Activated CD4-positive, alpha-beta memory T cell treated with anti-CD3 and anti-CD28 coated beads, Interleukin-2, amount 10 ng/mL, durations not matched to agents 7 days and 5 days (primary cell): ENCODE measurements at regions not wholly inside any gene's neighbourhood (a gene's known extent, or its start where the extent isn't known, plus 50 kb on each side); places are given as distances from the start of the nearest gene placed in this dataset.
"Not testable (repeated sequence)": the region's sequence is repeated elsewhere in the genome, so short reads cannot be mapped to it uniquely, and the experiment has no call there.

Source experiments
- CTCF ChIA-PET: fragments of 350-600 bp; sonication (Branson Sonifier 250); formaldehyde crosslinking; loops from one replicate; lab custom pipeline; 2021; ENCODE audit warnings: antibody characterized with exemption, inconsistent platforms; lab: Charles Lee
- POLR2A ChIA-PET: fragments of 350-600 bp; sonication (Branson Sonifier 250); formaldehyde crosslinking; loops from one replicate; lab custom pipeline; 2021; ENCODE audit warnings: antibody characterized with exemption; lab: Charles Lee
- DNase-seq: peaks from one replicate; pipeline ENCODE4 v3.0.0-alpha.2; 2020
- H3K27ac Mint-ChIP-seq: one replicate; pipeline ENCODE4 v1.8.0; 2021; ENCODE audit warnings: mild to moderate bottlenecking, mixed read lengths
- H3K27me3 Mint-ChIP-seq: one replicate; pipeline ENCODE4 v1.8.0; 2021; ENCODE audit warnings: mixed read lengths
- H3K36me3 Mint-ChIP-seq: one replicate; pipeline ENCODE4 v1.8.0; 2021; ENCODE audit warnings: low read depth, mixed read lengths
- H3K4me1 Mint-ChIP-seq: one replicate; pipeline ENCODE4 v1.8.0; 2021; ENCODE audit warnings: mixed read lengths
- H3K4me3 Mint-ChIP-seq: one replicate; pipeline ENCODE4 v1.8.0; 2021; ENCODE audit warnings: mild to moderate bottlenecking, mixed read lengths
- H3K9me3 Mint-ChIP-seq: one replicate; pipeline ENCODE4 v1.8.0; 2021; ENCODE audit warnings: mixed read lengths

- H3K27me3 Mint-ChIP-seq, result no peaks in the 10 kb centered on the region
- DNase-seq, result no peak
Measured at GRCh38 chr6:84635081-84635761, 129.2 kb downstream of the TBX18 start.

GRCh38 chr6:84633771-84634170 lies 130.6 kb downstream of the TBX18 start:
- Mint-ChIP-seq H3K9me3 (peaks cover 7% of the 10 kb centered on the region), H3K27me3 (no peaks in the 10 kb centered on the region), H3K36me3 (no peaks in the 10 kb centered on the region), H3K4me1 (no peaks in the 10 kb centered on the region), H3K4me3 (no peak overlapping the region), H3K27ac (no peak overlapping the region)
- CTCF ChIA-PET, result no interaction called here
- DNase-seq, result no peak
- POLR2A ChIA-PET, result no interaction called here

More at GRCh38 chr6:84635081-84635761, 129.2 kb downstream of the TBX18 start:
- peaks cover 7% of the 10 kb centered on the region for H3K9me3 Mint-ChIP-seq
- POLR2A ChIA-PET, result no interaction called here
- CTCF ChIA-PET, result no interaction called here
- no peaks in the 10 kb centered on the region for H3K36me3 Mint-ChIP-seq
- H3K4me3 Mint-ChIP-seq, result no peak overlapping the region
- H3K27ac Mint-ChIP-seq, result no peak overlapping the region
- H3K4me1 Mint-ChIP-seq, result no peaks in the 10 kb centered on the region

DNA sequence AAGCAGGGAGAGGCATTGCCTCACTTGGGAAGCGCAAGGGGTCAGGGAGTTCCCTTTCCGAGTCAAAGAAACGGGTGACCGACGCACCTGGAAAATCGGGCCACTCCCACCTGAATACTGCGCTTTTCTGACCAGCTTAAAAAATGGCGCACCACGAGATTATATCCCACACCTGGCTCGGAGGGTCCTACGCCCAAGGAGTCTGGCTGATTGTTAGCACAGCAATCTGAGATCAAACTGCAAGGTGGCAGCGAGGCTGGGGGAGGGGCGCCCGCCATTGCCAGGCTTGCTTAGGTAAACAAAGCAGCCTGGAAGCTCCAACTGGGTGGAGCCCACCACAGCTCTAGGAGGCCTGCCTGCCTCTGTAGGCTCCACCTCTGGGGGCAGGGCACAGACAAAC lies 137.9 kb downstream of the TBX18 start:
- H3K9me3 Mint-ChIP-seq, H3K27me3 Mint-ChIP-seq, POLR2A ChIA-PET, H3K4me3 Mint-ChIP-seq, DNase-seq, CTCF ChIA-PET, H3K36me3 Mint-ChIP-seq, H3K27ac Mint-ChIP-seq, H3K4me1 Mint-ChIP-seq: not testable (repeated sequence)

DNA sequence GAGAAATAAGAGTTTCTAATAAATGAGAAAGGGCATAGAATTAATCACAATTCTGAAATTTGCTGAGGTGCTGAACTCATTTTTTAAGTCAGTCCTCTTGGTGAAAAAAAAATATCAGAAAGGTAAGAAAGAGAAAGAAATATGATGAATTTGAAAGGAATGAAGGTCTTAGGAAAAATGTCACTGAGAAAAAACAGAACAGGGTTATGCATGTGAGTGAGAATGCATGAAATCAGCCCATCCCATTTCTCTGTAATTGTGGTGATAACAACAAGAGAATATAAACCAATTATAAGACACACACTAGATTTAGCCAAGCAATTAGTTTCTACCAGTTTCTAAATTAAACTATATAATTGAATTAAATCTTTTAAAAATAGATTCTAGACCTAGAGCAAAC lies 138.9 kb downstream of the TBX18 start:
- Mint-ChIP-seq H3K36me3 (no peaks in the 10 kb centered on the region), H3K27me3 (no peaks in the 10 kb centered on the region), H3K4me3 (no peak overlapping the region), H3K27ac (no peak overlapping the region), H3K9me3 (peaks cover 4% of the 10 kb centered on the region), H3K4me1 (no peaks in the 10 kb centered on the region)
- DNase-seq, result no peak
- ChIA-PET POLR2A (no interaction called here), CTCF (no interaction called here)

GRCh38 chr6:84623956-84624680 lies 140.3 kb downstream of the TBX18 start:
- Mint-ChIP-seq H3K9me3 (peaks cover 4% of the 10 kb centered on the region), H3K27me3 (no peaks in the 10 kb centered on the region), H3K27ac (no peak overlapping the region), H3K4me3 (no peak overlapping the region), H3K4me1 (no peaks in the 10 kb centered on the region), H3K36me3 (no peaks in the 10 kb centered on the region)
- CTCF ChIA-PET, result no interaction called here
- POLR2A ChIA-PET, result no interaction called here
- no peak for DNase-seq

DNA sequence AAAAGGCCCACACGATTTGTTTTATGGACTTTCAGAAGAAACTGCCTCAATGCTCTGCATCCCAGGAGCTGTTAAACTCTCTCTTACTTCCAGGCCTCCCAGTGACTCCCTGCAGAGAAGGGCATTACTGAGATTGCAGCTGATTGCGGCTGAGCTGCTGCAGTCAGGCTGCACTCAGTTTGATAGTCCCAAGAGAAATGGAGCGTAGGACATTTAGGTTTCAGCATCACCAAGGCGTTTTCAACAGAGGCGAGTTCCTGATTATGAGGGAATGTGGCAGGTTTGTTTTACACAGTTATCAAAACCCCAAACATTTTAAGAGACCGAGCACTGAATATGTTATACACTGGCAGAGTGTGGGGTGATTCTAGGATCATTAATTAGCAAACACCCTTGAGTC lies 145.6 kb downstream of the TBX18 start:
- Mint-ChIP-seq H3K27me3 (no peaks in the 10 kb centered on the region), H3K4me1 (no peaks in the 10 kb centered on the region), H3K27ac (no peak overlapping the region), H3K4me3 (no peak overlapping the region), H3K9me3 (peaks cover 4% of the 10 kb centered on the region), H3K36me3 (no peaks in the 10 kb centered on the region)
- ChIA-PET CTCF (no interaction called here), POLR2A (no interaction called here)
- DNase-seq, result no peak

- no peak overlapping the region for H3K4me3 Mint-ChIP-seq
- no peaks in the 10 kb centered on the region for H3K4me1 Mint-ChIP-seq
- H3K36me3 Mint-ChIP-seq, result no peaks in the 10 kb centered on the region
- DNase-seq, result no peak
- POLR2A ChIA-PET, result no interaction called here
- peaks cover 4% of the 10 kb centered on the region for H3K9me3 Mint-ChIP-seq
- CTCF ChIA-PET, result no interaction called here
- no peak overlapping the region for H3K27ac Mint-ChIP-seq
- H3K27me3 Mint-ChIP-seq, result no peaks in the 10 kb centered on the region
Measured at GRCh38 chr6:84618046-84618752, 146.2 kb downstream of the TBX18 start.

DNA sequence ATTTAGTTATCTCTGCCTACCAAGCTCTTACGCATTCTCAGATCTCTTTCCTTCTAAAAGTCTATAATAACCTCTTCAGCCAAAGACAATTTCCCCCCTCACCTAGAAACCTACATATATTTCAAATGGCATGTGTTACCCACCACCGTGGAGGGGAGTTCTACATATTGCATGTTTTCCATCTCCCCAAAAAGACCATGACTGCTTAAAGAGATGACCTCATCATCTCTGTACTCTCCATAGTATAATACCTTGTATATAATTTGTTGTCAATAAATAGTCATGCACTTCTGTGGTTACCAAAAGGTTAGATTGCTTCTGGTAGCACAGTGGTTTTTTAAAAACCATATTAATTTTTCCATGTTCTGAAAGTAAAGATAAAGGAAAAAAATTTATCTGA lies 148.4 kb downstream of the TBX18 start:
- DNase-seq, result no peak
- ChIA-PET CTCF (no interaction called here), POLR2A (no interaction called here)
- Mint-ChIP-seq H3K4me3 (no peak overlapping the region), H3K27me3 (no peaks in the 10 kb centered on the region), H3K27ac (no peak overlapping the region), H3K4me1 (no peaks in the 10 kb centered on the region), H3K9me3 (peaks cover under 1% of the 10 kb centered on the region), H3K36me3 (no peaks in the 10 kb centered on the region)

DNA sequence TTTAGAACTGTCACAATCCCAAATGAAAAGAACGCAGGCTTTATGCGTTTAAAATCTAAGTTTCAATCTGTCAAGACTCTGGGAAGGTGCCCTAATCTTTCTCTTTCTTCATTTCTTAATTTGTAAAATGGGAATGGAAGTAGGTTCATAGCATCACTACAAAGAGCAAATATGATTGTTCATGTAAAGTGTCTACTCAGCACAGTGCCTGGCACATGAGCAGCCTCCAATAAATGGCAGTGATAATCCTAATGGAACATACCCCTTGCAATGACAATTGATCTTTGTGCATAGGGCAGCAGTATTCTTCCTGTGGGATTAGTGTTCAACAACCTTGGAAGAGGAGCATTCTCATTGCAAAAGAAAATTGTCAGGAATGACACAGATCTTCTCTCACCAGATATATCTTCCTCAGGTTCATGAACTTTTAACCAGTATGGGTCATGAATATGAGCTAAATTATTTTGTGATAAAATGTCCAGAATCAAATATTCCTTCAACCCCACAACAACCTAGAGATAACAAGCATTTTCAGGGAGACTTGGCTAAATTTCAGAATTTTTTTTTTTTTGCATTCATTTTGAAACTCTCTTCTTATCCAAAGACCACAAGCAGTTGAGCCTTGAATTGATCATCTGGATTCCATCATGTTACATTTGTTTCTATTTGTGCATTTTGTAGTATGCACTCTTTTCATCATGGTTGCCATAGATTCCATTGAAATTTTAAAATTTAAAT lies 149.1 kb downstream of the TBX18 start:
- Mint-ChIP-seq H3K4me3 (no peak overlapping the region), H3K27ac (no peak overlapping the region), H3K4me1 (no peaks in the 10 kb centered on the region), H3K9me3 (no peaks in the 10 kb centered on the region), H3K27me3 (no peaks in the 10 kb centered on the region), H3K36me3 (no peaks in the 10 kb centered on the region)
- ChIA-PET CTCF (no interaction called here), POLR2A (no interaction called here)
- no peak for DNase-seq

- H3K4me1 Mint-ChIP-seq, result no peaks in the 10 kb centered on the region
- H3K4me3 Mint-ChIP-seq, result no peak overlapping the region
- ChIA-PET POLR2A (no interaction called here), CTCF (no interaction called here)
- no peaks in the 10 kb centered on the region for H3K27me3 Mint-ChIP-seq
- DNase-seq, result no peak
- no peaks in the 10 kb centered on the region for H3K36me3 Mint-ChIP-seq
- no peak overlapping the region for H3K27ac Mint-ChIP-seq
- no peaks in the 10 kb centered on the region for H3K9me3 Mint-ChIP-seq
Measured at GRCh38 chr6:84606860-84607259, 157.5 kb downstream of the TBX18 start.

DNA sequence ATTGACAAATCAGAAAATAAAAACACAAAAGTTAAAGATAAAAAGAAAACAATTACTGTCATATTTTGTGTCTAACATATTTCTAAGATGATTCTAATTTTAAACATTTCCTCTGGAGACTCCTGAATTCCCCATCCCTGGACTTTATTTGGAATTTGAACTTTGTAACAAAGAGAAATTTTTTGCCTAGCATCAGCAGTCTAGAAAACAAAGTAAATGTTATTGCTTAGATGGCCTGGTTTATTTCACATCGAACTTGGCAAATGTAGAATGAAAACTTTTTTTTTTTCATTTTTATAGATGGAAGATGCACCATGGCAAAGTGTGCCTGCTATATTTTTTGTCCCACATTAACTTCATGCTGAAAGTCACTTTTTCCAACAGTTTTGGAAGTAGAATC lies 159.1 kb downstream of the TBX18 start:
- no peak for DNase-seq
- no peaks in the 10 kb centered on the region for H3K9me3 Mint-ChIP-seq
- H3K36me3 Mint-ChIP-seq, result no peaks in the 10 kb centered on the region
- POLR2A ChIA-PET, result no interaction called here
- CTCF ChIA-PET, result no interaction called here
- no peaks in the 10 kb centered on the region for H3K4me1 Mint-ChIP-seq
- no peak overlapping the region for H3K4me3 Mint-ChIP-seq
- H3K27ac Mint-ChIP-seq, result no peak overlapping the region
- H3K27me3 Mint-ChIP-seq, result no peaks in the 10 kb centered on the region

DNA sequence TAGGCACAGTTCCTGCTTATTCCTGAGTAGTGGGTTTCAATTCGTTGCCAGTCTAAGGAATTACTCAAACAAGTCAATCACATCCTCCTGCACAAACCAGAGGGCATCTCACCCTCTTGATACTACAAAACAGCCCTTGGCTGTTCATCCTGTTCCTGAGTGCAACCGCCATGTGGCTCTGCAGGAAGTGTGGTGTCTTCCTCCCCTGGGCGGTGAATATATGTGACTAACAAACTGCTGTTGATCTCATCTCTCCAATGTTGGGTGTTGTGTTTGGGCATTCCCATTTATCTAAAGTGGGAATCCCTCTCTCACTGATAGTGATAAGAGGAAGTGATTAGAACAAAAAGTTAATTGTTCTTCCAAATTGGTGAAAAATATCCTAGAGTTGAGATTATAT lies 163.0 kb downstream of the TBX18 start:
- no peaks in the 10 kb centered on the region for H3K36me3 Mint-ChIP-seq
- POLR2A ChIA-PET, result no interaction called here
- H3K27ac Mint-ChIP-seq, result no peak overlapping the region
- no peak for DNase-seq
- CTCF ChIA-PET, result no interaction called here
- H3K4me1 Mint-ChIP-seq, result no peaks in the 10 kb centered on the region
- H3K4me3 Mint-ChIP-seq, result no peak overlapping the region
- H3K9me3 Mint-ChIP-seq, result peaks cover 2% of the 10 kb centered on the region
- no peaks in the 10 kb centered on the region for H3K27me3 Mint-ChIP-seq

DNA sequence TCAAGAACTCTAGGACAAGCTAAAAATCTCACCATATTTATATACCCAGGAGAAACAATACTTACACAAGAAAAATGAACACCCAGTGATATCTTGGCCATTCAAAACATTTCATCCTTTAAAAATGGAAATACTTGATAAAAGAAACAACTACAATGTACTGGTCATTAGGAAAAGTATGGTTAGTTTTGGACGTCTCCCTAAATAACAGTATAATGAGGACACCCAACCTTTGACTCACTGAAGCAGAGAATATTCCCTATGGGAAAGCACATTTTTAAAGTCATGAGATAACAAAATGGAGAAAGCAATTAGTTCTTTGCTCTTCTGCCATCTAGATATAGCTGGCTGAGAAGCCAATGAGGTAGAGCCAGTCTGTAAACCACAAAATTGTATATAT lies 164.4 kb downstream of the TBX18 start:
- H3K36me3 Mint-ChIP-seq, result no peaks in the 10 kb centered on the region
- H3K27ac Mint-ChIP-seq, result no peak overlapping the region
- no peak for DNase-seq
- H3K9me3 Mint-ChIP-seq, result peaks cover 3% of the 10 kb centered on the region
- no peaks in the 10 kb centered on the region for H3K4me1 Mint-ChIP-seq
- H3K27me3 Mint-ChIP-seq, result no peaks in the 10 kb centered on the region
- CTCF ChIA-PET, result no interaction called here
- H3K4me3 Mint-ChIP-seq, result no peak overlapping the region
- POLR2A ChIA-PET, result no interaction called here
